HG03066 (cell line): ENCODE measurements at regions not wholly inside any gene's neighbourhood (a gene's known extent, or its start where the extent isn't known, plus 50 kb on each side); places are given as distances from the start of the nearest gene placed in this dataset.
A peak's percentile ranks its signal among the peaks of the same experiment; 100 is the strongest.

ENCODE experiments used
- ATAC-seq: cut with Tn5 transposase; IDR thresholded peaks from one replicate; pipeline ENCODE4 v1.9.1; 2021; ENCODE audit warnings: low read depth; ENCODE audit not compliant: unreplicated experiment

- ATAC-seq = no peak
Observed at GRCh38 chr10:117632406-117632805, 89.9 kb downstream of the EMX2 start.

DNA sequence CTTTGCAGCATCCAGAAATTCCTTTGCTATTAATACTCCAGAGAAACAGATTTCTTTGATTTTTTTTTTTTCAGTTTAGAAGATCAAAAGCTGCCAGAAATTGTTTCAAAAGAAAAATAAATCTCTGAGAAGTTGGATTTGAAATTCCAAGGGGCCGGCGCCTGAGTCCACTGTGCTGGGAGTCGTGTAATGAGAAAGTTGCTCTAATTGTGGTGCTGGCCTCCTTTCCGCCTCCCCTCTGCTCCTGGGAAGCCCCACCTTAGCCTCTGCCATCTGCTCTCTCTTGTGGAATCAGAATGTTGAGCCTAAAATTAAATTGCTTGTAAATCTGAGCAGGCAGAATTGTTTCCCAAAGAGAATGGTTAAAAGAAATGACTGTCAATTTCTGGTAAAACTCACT is 93.3 kb downstream of the EMX2 start:
- no peak for ATAC-seq

DNA sequence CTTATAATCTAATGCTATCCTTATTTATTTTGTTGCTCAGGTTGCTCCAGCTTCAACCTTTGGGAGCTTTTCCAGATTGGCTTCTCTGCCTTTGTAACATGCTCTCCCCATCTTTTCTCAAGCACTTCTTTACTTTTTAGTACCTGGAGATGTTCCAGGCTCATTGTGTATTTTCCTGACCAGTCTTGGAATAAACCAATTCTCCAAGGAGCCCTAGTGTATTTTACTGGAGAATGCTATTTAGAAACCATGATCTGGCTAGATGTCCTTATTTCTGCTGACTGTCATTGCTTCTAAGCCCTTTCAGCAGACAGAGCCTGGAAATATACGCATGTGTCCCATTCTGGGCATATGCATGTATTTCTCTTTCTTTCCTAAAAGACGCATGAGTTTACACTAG is 95.7 kb downstream of the EMX2 start:
- ATAC-seq = no peak

GRCh38 chr10:117638664-117639200 is 96.2 kb downstream of the EMX2 start:
- ATAC-seq = no peak

GRCh38 chr10:117640406-117640805 is 97.9 kb downstream of the EMX2 start:
- no peak for ATAC-seq

DNA sequence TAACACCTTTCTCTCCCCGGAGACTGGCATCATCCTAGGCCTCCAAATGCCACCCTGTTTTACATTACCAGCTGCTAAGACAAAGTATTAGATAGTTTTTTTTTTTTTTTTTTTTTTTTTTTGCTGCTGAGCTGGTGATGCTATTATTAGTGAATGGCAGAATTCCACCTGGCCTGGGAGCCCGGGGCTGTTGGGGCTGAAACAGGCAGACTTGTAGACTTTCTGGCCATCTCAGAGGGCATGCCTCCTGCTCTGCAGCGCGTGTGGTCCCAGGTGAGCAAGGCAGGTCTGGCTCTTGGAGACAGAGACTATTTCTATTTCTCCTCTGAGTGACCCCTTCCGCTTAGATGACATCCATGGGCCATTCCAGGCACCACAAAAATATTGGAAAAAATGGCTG is 104.2 kb downstream of the EMX2 start:
- ATAC-seq = no peak

- ATAC-seq = no peak
Observed at GRCh38 chr10:117647306-117647705, 104.8 kb downstream of the EMX2 start.

DNA sequence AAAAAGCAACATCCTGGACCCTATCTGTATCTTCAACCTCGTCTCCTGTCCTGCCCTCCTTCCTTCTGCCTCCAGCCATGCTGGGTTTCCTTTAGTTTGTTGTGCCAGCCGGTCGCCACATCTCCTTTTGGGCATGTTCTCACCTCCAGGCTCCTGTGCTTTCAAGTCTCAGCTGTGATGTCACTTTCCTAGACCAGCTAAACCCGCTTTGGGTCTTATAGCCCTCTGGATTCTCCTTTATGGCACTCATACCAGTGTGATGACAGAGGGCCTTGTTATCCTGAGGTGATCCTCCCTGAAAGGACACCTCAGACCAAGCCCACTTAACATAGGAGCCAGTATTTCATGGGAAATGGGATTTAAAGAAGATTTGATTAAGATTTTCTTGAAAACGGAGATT is 108.6 kb downstream of the EMX2 start:
- ATAC-seq = no peak

- ATAC-seq = peak; percentile 13
Observed at GRCh38 chr10:117652228-117653169, 110.0 kb downstream of the EMX2 start.

GRCh38 chr10:117653170-117653515 is 110.6 kb downstream of the EMX2 start:
- ATAC-seq = peak; percentile 75

GRCh38 chr10:117654105-117654504 is 111.6 kb downstream of the EMX2 start:
- ATAC-seq = no peak

DNA sequence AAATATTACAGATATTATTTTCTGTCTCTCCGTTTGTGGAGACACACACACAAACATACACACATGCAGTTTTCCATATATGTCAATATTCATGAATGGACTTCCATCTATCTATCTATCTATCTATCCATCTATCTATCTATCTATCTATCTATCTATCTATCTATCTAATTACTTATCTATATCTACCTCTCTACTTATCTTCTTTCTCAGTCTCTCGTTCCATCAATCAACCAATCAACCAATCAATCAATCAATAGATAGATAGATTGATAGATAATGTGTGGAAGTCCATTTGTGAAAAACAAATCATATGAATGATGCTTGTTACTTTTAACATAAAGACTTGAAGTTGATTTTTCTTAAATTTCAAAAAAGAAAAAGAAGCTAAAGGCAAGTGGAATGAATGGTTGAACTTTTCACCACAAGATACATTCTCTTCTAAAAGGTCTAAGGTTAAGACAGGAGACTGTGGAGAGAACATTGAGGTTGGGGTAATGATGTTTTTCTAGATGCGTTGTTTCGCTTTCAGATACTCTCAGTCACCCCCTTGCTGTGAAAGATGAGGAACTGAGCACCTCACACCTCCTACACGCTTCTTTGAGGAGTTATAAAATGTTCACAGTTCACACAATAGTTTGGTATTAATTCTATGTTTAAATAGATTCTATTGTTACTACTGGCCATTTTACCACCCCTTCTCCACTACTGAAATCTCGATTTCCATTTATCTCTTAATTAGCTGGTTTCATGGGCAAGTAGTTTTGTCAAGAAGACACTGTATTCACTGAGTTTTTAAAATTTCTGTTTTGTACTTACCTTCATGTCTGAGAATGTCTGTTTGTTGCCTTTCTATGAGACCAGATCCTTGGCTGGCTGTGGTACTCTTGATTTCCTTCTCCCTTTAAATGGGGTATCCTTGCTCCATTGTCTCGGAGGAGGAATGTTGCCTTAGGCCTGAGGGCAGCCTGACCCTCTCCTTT is 114.1 kb downstream of the EMX2 start:
- ATAC-seq = peak; percentile 79

DNA sequence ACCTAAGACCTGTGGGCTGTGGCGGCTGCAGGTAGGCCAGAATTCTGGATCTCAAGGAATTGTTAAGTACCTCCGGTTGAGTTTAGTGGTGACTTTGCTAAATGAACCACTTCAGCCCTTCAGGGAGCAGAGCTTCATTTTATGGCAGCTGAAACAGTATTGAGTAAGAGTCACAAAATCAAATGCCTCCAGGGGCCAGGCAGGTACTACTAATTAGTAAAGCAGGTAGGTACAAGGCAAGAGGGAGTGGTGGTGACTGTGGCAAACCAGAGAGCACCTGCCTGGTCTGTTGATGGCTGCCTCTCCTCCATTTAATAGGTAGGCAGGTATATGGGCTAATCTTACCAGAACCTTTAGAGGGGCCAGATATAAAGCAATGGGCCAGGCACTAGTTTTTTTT is 118.8 kb downstream of the EMX2 start:
- ATAC-seq = no peak

GRCh38 chr10:117662126-117662525 is 119.6 kb downstream of the EMX2 start:
- no peak for ATAC-seq

- no peak for ATAC-seq
Observed at GRCh38 chr10:117662751-117663540, 120.4 kb downstream of the EMX2 start.

GRCh38 chr10:117663750-117664149 is 121.2 kb downstream of the EMX2 start:
- ATAC-seq = peak; percentile 100

GRCh38 chr10:117664288-117664687 is 121.7 kb downstream of the EMX2 start:
- no peak for ATAC-seq

DNA sequence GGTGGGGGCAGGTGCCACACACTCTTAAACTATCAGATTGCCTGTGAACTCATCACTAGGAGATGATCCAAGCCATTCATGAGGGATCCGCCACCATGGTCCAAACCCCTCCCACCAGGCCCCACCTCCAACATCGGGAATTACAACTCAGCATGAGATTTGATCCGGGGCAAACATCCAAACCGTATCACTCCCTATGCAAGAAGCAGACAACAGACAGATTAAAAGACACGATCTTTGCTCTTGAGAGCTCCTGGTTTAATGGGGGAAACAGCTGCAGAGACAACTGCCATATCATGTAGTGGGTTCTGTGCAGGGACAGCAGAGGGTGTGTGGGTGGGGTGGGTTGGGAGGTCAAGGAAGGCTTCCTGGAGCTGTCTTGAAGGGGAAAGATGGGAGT is 123.6 kb downstream of the EMX2 start:
- ATAC-seq = no peak

GRCh38 chr10:117666965-117667364 is 124.4 kb downstream of the EMX2 start:
- ATAC-seq = no peak

GRCh38 chr10:117667831-117668230 is 125.3 kb downstream of the EMX2 start:
- ATAC-seq = no peak
